ENCODE measurements at regions not wholly inside any gene's neighbourhood (a gene's known extent, or its start where the extent isn't known, plus 50 kb on each side); places are given as distances from the start of the nearest gene placed in this dataset.

GRCh38 chr20:12763406-12763805 is 245.4 kb upstream of the SPTLC3 start:
- Histone ChIP-seq H3K27ac (no peak overlapping the region), H3K4me3 (no peak overlapping the region), H3K36me3 (no peaks in the 10 kb centered on the region), H3K27me3 (no peaks in the 10 kb centered on the region), H3K4me1 (no peaks in the 10 kb centered on the region), H3K9me3 (no peaks in the 10 kb centered on the region)
- no peak for ATAC-seq
- 71 to 84% methylated on average over 1 of the region's 1 CpG for WGBS, 2 donors
- TF ChIP-seq CTCF (IDR thresholded peaks at IDR 0.05) = no peak
- intact Hi-C loops (cut with DNase I) = no loop called here
- no peak for DNase-seq

GRCh38 chr20:12764053-12764452 is 244.7 kb upstream of the SPTLC3 start:
- intact Hi-C loops (cut with DNase I) = no loop called here
- ATAC-seq (no peak), DNase-seq (no peak)
- TF ChIP-seq CTCF (IDR thresholded peaks at IDR 0.05) = no peak
- WGBS, 2 donors = 55 to 73% methylated on average over 5 of the region's 5 CpGs
- Histone ChIP-seq H3K4me3 (no peak overlapping the region), H3K27me3 (no peaks in the 10 kb centered on the region), H3K27ac (no peak overlapping the region), H3K36me3 (no peaks in the 10 kb centered on the region), H3K4me1 (no peaks in the 10 kb centered on the region), H3K9me3 (no peaks in the 10 kb centered on the region)

- DNase-seq (no peak), ATAC-seq (no peak)
- no peaks in the 10 kb centered on the region for H3K9me3 ChIP-seq
- TF ChIP-seq CTCF (IDR thresholded peaks at IDR 0.05) = no peak
- H3K4me1 ChIP-seq = no peaks in the 10 kb centered on the region
- 0% methylated on average over 1 of the region's 1 CpG for WGBS, 2 donors
- H3K27me3 ChIP-seq = no peaks in the 10 kb centered on the region
- H3K36me3 ChIP-seq = no peaks in the 10 kb centered on the region
- no peak overlapping the region for H3K27ac ChIP-seq
- intact Hi-C loops (cut with DNase I) = no loop called here
- no peak overlapping the region for H3K4me3 ChIP-seq
Observed at GRCh38 chr20:12764851-12765250, 243.9 kb upstream of the SPTLC3 start.

- ATAC-seq (no peak), DNase-seq (no peak)
- Histone ChIP-seq H3K27me3 (no peaks in the 10 kb centered on the region), H3K4me3 (no peak overlapping the region), H3K4me1 (no peaks in the 10 kb centered on the region), H3K36me3 (no peaks in the 10 kb centered on the region), H3K9me3 (no peaks in the 10 kb centered on the region), H3K27ac (no peak overlapping the region)
- intact Hi-C loops (cut with DNase I) = no loop called here
- TF ChIP-seq CTCF (IDR thresholded peaks at IDR 0.05) = no peak
- WGBS, 2 donors = 88 to 93% methylated on average over 2 of the region's 2 CpGs
Observed at GRCh38 chr20:12773936-12774335, 234.8 kb upstream of the SPTLC3 start.

- no peak for TF ChIP-seq CTCF (IDR thresholded peaks at IDR 0.05)
- H3K9me3 ChIP-seq = no peaks in the 10 kb centered on the region
- intact Hi-C loops (cut with DNase I) = no loop called here
- no peaks in the 10 kb centered on the region for H3K27me3 ChIP-seq
- DNase-seq (no peak), ATAC-seq (no peak)
- no peaks in the 10 kb centered on the region for H3K4me1 ChIP-seq
- no peaks in the 10 kb centered on the region for H3K36me3 ChIP-seq
- no peak overlapping the region for H3K4me3 ChIP-seq
- H3K27ac ChIP-seq = no peak overlapping the region
- WGBS, 2 donors = 69 to 72% methylated on average over 5 of the region's 5 CpGs
Observed at GRCh38 chr20:12775041-12775440, 233.7 kb upstream of the SPTLC3 start.

All from heart right ventricle (tissue), 16 donors.